ENCODE measurements at regions not wholly inside any gene's neighbourhood (a gene's known extent, or its start where the extent isn't known, plus 50 kb on each side); places are given as distances from the start of the nearest gene placed in this dataset.

GRCh38 chr21:35886887-35887286 is 173.4 kb downstream of the SETD4 start:
- DNase-seq = no peak

- DNase-seq = no peak
Observed at GRCh38 chr21:35885942-35886541, 174.3 kb downstream of the SETD4 start.

GRCh38 chr21:35882791-35883240 is 177.5 kb downstream of the SETD4 start:
- no peak for DNase-seq

GRCh38 chr21:35873441-35873840 is 186.9 kb downstream of the SETD4 start:
- no peak for DNase-seq

GRCh38 chr21:35871906-35872305 is 188.4 kb downstream of the SETD4 start:
- no peak for DNase-seq

- no peak for DNase-seq
Observed at GRCh38 chr21:35868869-35869223, 191.5 kb downstream of the SETD4 start.

- DNase-seq = no peak
Observed at GRCh38 chr21:35868005-35868868, 192.1 kb downstream of the SETD4 start.

GRCh38 chr21:35864039-35864438 is 196.3 kb downstream of the SETD4 start:
- DNase-seq = no peak

GRCh38 chr21:35862969-35863368 is 197.4 kb downstream of the SETD4 start:
- no peak for DNase-seq

- DNase-seq = peak in 1 of 2 experiments; percentile 45
Observed at GRCh38 chr21:35861661-35862060, 198.7 kb downstream of the SETD4 start.

GRCh38 chr21:35860189-35860869 is 200.0 kb downstream of the SETD4 start:
- no peak for DNase-seq

GRCh38 chr21:35859677-35860076 is 200.6 kb downstream of the SETD4 start:
- DNase-seq = no peak

GRCh38 chr21:35857095-35857494 is 203.2 kb downstream of the SETD4 start:
- no peak for DNase-seq

GRCh38 chr21:35855484-35855883 is 204.8 kb downstream of the SETD4 start:
- DNase-seq = no peak

GRCh38 chr21:35854281-35854680 is 206.0 kb downstream of the SETD4 start:
- no peak for DNase-seq

GRCh38 chr21:35853321-35854239 is 206.7 kb downstream of the SETD4 start:
- no peak for DNase-seq

GRCh38 chr21:35852820-35853219 is 207.5 kb downstream of the SETD4 start:
- DNase-seq = no peak

GRCh38 chr21:35850542-35851103 is 209.7 kb downstream of the SETD4 start:
- DNase-seq = no peak

- no peak for DNase-seq
Observed at GRCh38 chr21:35850029-35850428, 210.3 kb downstream of the SETD4 start.

GRCh38 chr21:35849144-35849543 is 211.2 kb downstream of the SETD4 start:
- DNase-seq = no peak

GRCh38 chr21:35843911-35844667 is 216.2 kb downstream of the SETD4 start:
- DNase-seq = no peak

GRCh38 chr21:35840949-35841348 is 219.4 kb downstream of the SETD4 start:
- no peak for DNase-seq
